Activated naive CD4-positive, alpha-beta T cell treated with anti-CD3 and anti-CD28 coated beads, Interleukin-2, amount 50 U/mL, for 72 hours (primary cell): ENCODE measurements at regions not wholly inside any gene's neighbourhood (a gene's known extent, or its start where the extent isn't known, plus 50 kb on each side); places are given as distances from the start of the nearest gene placed in this dataset.

Experiments used
- ATAC-seq, 2 donors: fragments of 150-1000 bp; cut with Tn5 transposase; 2 replicates each; pipeline ENCODE4 v1.10.0; 2021; ENCODE audit warnings: mild to moderate bottlenecking in 2 of 2, moderate library complexity in 2 of 2
- DNase-seq, 2 donors: peaks; one replicate each; pipeline ENCODE4 v3.0.0; 2021 to 2022; ENCODE audit warnings: low spot score in 2 of 2
- H3K27ac Mint-ChIP-seq, 2 donors: one replicate each; pipeline ENCODE4 v1.8.0; 2022; ENCODE audit warnings: mild to moderate bottlenecking in 2 of 2, mixed read lengths in 2 of 2
- H3K36me3 Mint-ChIP-seq, 2 donors: one replicate each; pipeline ENCODE4 v1.8.0; 2022; ENCODE audit warnings: mixed read lengths in 2 of 2
- H3K9me3 Mint-ChIP-seq, 2 donors: one replicate each; pipeline ENCODE4 v1.8.0; 2022; ENCODE audit warnings: mixed read lengths in 2 of 2

- ATAC-seq (no peak), DNase-seq (no peak)
- Mint-ChIP-seq H3K36me3 (no peaks in the 10 kb centered on the region), H3K27ac (no peak overlapping the region), H3K9me3 (no peaks in the 10 kb centered on the region)
Observed at GRCh38 chr3:157838457-157838856, 267.8 kb downstream of the SHOX2 start.

GRCh38 chr3:157837336-157837735 is 268.9 kb downstream of the SHOX2 start:
- H3K27ac Mint-ChIP-seq, result no peak overlapping the region
- ATAC-seq, result no peak
- no peak for DNase-seq
- no peaks in the 10 kb centered on the region for H3K9me3 Mint-ChIP-seq
- no peaks in the 10 kb centered on the region for H3K36me3 Mint-ChIP-seq

GRCh38 chr3:157836022-157836421 is 270.2 kb downstream of the SHOX2 start:
- Mint-ChIP-seq H3K27ac (no peak overlapping the region), H3K9me3 (no peaks in the 10 kb centered on the region), H3K36me3 (no peaks in the 10 kb centered on the region)
- no peak for ATAC-seq
- DNase-seq, result no peak

GRCh38 chr3:157832588-157832987 is 273.6 kb downstream of the SHOX2 start:
- H3K27ac Mint-ChIP-seq, result no peak overlapping the region
- DNase-seq (no peak), ATAC-seq (no peak)
- peaks cover 0 to 8% of the 10 kb centered on the region in 2 donors for H3K36me3 Mint-ChIP-seq
- H3K9me3 Mint-ChIP-seq, result peaks cover 6 to 17% of the 10 kb centered on the region in 2 donors

GRCh38 chr3:157830556-157831236 is 275.5 kb downstream of the SHOX2 start:
- Mint-ChIP-seq H3K36me3 (peaks cover 0 to 8% of the 10 kb centered on the region in 2 donors), H3K9me3 (peaks cover 14 to 23% of the 10 kb centered on the region in 2 donors), H3K27ac (no peak overlapping the region)
- no peak for DNase-seq
- no peak for ATAC-seq

GRCh38 chr3:157829786-157830185 is 276.4 kb downstream of the SHOX2 start:
- Mint-ChIP-seq H3K9me3 (peaks cover 14 to 23% of the 10 kb centered on the region in 2 donors), H3K36me3 (peaks cover 0 to 8% of the 10 kb centered on the region in 2 donors), H3K27ac (no peak overlapping the region)
- ATAC-seq (no peak), DNase-seq (no peak)

GRCh38 chr3:157824281-157824680 is 281.9 kb downstream of the SHOX2 start:
- H3K27ac Mint-ChIP-seq, result no peak overlapping the region
- H3K9me3 Mint-ChIP-seq, result peaks cover 13 to 17% of the 10 kb centered on the region in 2 donors
- peaks cover 0 to 7% of the 10 kb centered on the region in 2 donors for H3K36me3 Mint-ChIP-seq
- ATAC-seq (no peak), DNase-seq (no peak)

GRCh38 chr3:157823050-157823449 is 283.2 kb downstream of the SHOX2 start:
- ATAC-seq (no peak), DNase-seq (no peak)
- Mint-ChIP-seq H3K27ac (no peak overlapping the region), H3K9me3 (peaks cover 7 to 17% of the 10 kb centered on the region in 2 donors), H3K36me3 (no peaks in the 10 kb centered on the region)

GRCh38 chr3:157820157-157820517 is 286.1 kb downstream of the SHOX2 start:
- H3K27ac Mint-ChIP-seq, result no peak overlapping the region
- H3K36me3 Mint-ChIP-seq, result no peaks in the 10 kb centered on the region
- no peak for ATAC-seq

GRCh38 chr3:157819270-157820156 is 286.7 kb downstream of the SHOX2 start:
- H3K27ac Mint-ChIP-seq, result no peak overlapping the region
- no peaks in the 10 kb centered on the region for H3K36me3 Mint-ChIP-seq
- peaks cover 0 to 8% of the 10 kb centered on the region in 2 donors for H3K9me3 Mint-ChIP-seq
- DNase-seq (no peak), ATAC-seq (no peak)

More at GRCh38 chr3:157820157-157820517, 286.1 kb downstream of the SHOX2 start:
- no peak for DNase-seq
- peaks cover 0 to 8% of the 10 kb centered on the region in 2 donors for H3K9me3 Mint-ChIP-seq

- H3K27ac Mint-ChIP-seq, result no peak overlapping the region
- no peaks in the 10 kb centered on the region for H3K36me3 Mint-ChIP-seq
- DNase-seq (no peak), ATAC-seq (no peak)
- H3K9me3 Mint-ChIP-seq, result peaks cover 0 to 3% of the 10 kb centered on the region in 2 donors
Observed at GRCh38 chr3:157816896-157817295, 289.3 kb downstream of the SHOX2 start.

GRCh38 chr3:157816296-157816695 is 289.9 kb downstream of the SHOX2 start:
- H3K9me3 Mint-ChIP-seq, result peaks cover 0 to 2% of the 10 kb centered on the region in 2 donors
- DNase-seq, result no peak
- no peak for ATAC-seq
- H3K36me3 Mint-ChIP-seq, result no peaks in the 10 kb centered on the region
- H3K27ac Mint-ChIP-seq, result no peak overlapping the region

GRCh38 chr3:157815739-157816138 is 290.5 kb downstream of the SHOX2 start:
- H3K9me3 Mint-ChIP-seq, result peaks cover 0 to 4% of the 10 kb centered on the region in 2 donors
- H3K36me3 Mint-ChIP-seq, result no peaks in the 10 kb centered on the region
- DNase-seq, result no peak
- no peak overlapping the region for H3K27ac Mint-ChIP-seq
- no peak for ATAC-seq

GRCh38 chr3:157810924-157811718 is 295.1 kb downstream of the SHOX2 start:
- ATAC-seq (no peak), DNase-seq (no peak)
- H3K9me3 Mint-ChIP-seq, result peaks cover 2 to 4% of the 10 kb centered on the region in 2 donors
- no peaks in the 10 kb centered on the region for H3K36me3 Mint-ChIP-seq
- no peak overlapping the region for H3K27ac Mint-ChIP-seq

GRCh38 chr3:157807280-157807679 is 298.9 kb downstream of the SHOX2 start:
- ATAC-seq (no peak), DNase-seq (no peak)
- Mint-ChIP-seq H3K36me3 (peaks cover 7 to 8% of the 10 kb centered on the region in 2 donors), H3K9me3 (peaks cover 11 to 16% of the 10 kb centered on the region in 2 donors), H3K27ac (no peak overlapping the region)

GRCh38 chr3:157805538-157805937 is 300.7 kb downstream of the SHOX2 start:
- Mint-ChIP-seq H3K27ac (no peak overlapping the region), H3K36me3 (peaks cover 7 to 22% of the 10 kb centered on the region in 2 donors), H3K9me3 (peaks cover 22 to 25% of the 10 kb centered on the region in 2 donors)
- no peak for ATAC-seq
- DNase-seq, result no peak

GRCh38 chr3:157794771-157795170 is 291.6 kb upstream of the VEPH1 start:
- ATAC-seq, result no peak
- Mint-ChIP-seq H3K9me3 (peaks cover 7 to 9% of the 10 kb centered on the region in 2 donors), H3K27ac (no peak overlapping the region), H3K36me3 (no peaks in the 10 kb centered on the region)
- DNase-seq, result no peak
